ENCODE measurements at regions not wholly inside any gene's neighbourhood (a gene's known extent, or its start where the extent isn't known, plus 50 kb on each side); places are given as distances from the start of the nearest gene placed in this dataset.
"Not testable (repeated sequence)": the region's sequence is repeated elsewhere in the genome, so short reads cannot be mapped to it uniquely, and the experiment has no call there.

- no peak for DNase-seq (ENCODE audit: low read depth in 2 of 2)
These were observed 154.7 kb downstream of the BTBD3 start for GRCh38 chr20:12072221-12072953.

GRCh38 chr20:12072954-12073264 lies 155.2 kb downstream of the BTBD3 start:
- DNase-seq (ENCODE audit: low read depth in 2 of 2) = no peak

GRCh38 chr20:12074111-12074655 lies 156.5 kb downstream of the BTBD3 start:
- DNase-seq (ENCODE audit: low read depth in 2 of 2) = no peak

GRCh38 chr20:12076200-12076599 lies 158.5 kb downstream of the BTBD3 start:
- no peak for DNase-seq (ENCODE audit: low read depth in 2 of 2)

GRCh38 chr20:12077875-12078274 lies 160.2 kb downstream of the BTBD3 start:
- DNase-seq (ENCODE audit: low read depth in 2 of 2) = no peak

- no peak for DNase-seq (ENCODE audit: low read depth in 2 of 2)
These were observed 161.8 kb downstream of the BTBD3 start for GRCh38 chr20:12079490-12079889.

- DNase-seq (ENCODE audit: low read depth in 2 of 2) = no peak
These were observed 165.6 kb downstream of the BTBD3 start for GRCh38 chr20:12083269-12083668.

GRCh38 chr20:12084482-12084881 lies 166.8 kb downstream of the BTBD3 start:
- no peak for DNase-seq (ENCODE audit: low read depth in 2 of 2)

- DNase-seq (ENCODE audit: low read depth in 2 of 2) = no peak
These were observed 168.7 kb downstream of the BTBD3 start for GRCh38 chr20:12086359-12086758.

GRCh38 chr20:12090920-12091319 lies 173.2 kb downstream of the BTBD3 start:
- no peak for DNase-seq (ENCODE audit: low read depth in 2 of 2)

GRCh38 chr20:12093057-12093796 lies 175.5 kb downstream of the BTBD3 start:
- DNase-seq (ENCODE audit: low read depth in 2 of 2) = no peak

GRCh38 chr20:12093797-12094190 lies 176.1 kb downstream of the BTBD3 start:
- not testable (repeated sequence) for DNase-seq (ENCODE audit: low read depth in 2 of 2)

- DNase-seq (ENCODE audit: low read depth in 2 of 2) = no peak
These were observed 177.7 kb downstream of the BTBD3 start for GRCh38 chr20:12095180-12095920.

- DNase-seq (ENCODE audit: low read depth in 2 of 2) = no peak
These were observed 180.7 kb downstream of the BTBD3 start for GRCh38 chr20:12098421-12098820.

GRCh38 chr20:12108846-12109245 lies 191.2 kb downstream of the BTBD3 start:
- DNase-seq (ENCODE audit: low read depth in 2 of 2) = no peak

GRCh38 chr20:12110274-12110673 lies 192.6 kb downstream of the BTBD3 start:
- DNase-seq (ENCODE audit: low read depth in 2 of 2) = no peak

- DNase-seq (ENCODE audit: low read depth in 2 of 2) = no peak
These were observed 193.0 kb downstream of the BTBD3 start for GRCh38 chr20:12110711-12111110.

GRCh38 chr20:12111431-12112088 lies 193.9 kb downstream of the BTBD3 start:
- no peak for DNase-seq (ENCODE audit: low read depth in 2 of 2)

- no peak for DNase-seq (ENCODE audit: low read depth in 2 of 2)
These were observed 194.4 kb downstream of the BTBD3 start for GRCh38 chr20:12112089-12112474.

GRCh38 chr20:12112665-12113064 lies 195.0 kb downstream of the BTBD3 start:
- no peak for DNase-seq (ENCODE audit: low read depth in 2 of 2)

- no peak for DNase-seq (ENCODE audit: low read depth in 2 of 2)
These were observed 195.4 kb downstream of the BTBD3 start for GRCh38 chr20:12113075-12113467.

Measured in stimulated activated CD4-positive, alpha-beta T cell treated with anti-CD3 and anti-CD28 coated beads, Interleukin-1b, Interleukin-23, amount 100 ng/mL, for 4 hours (primary cell).